Cardiac septum (tissue), 1 donor: ENCODE measurements at regions not wholly inside any gene's neighbourhood (a gene's known extent, or its start where the extent isn't known, plus 50 kb on each side); places are given as distances from the start of the nearest gene placed in this dataset. TPM values are rescaled to one million over a fixed set of nuclear protein-coding genes. Genes with fewer than 3 reads are reported as not detected.

Experiments
- DNase-seq: peaks from one replicate; pipeline ENCODE4 v3.0.0-alpha.2; 2020; ENCODE audit warnings: low spot score
- intact Hi-C: fragments of 100-400 bp; cut with DNase I; formaldehyde crosslinking; loops from one replicate; pipeline ENCODE4 v1.14.0; 2022
- microRNA-seq: library from miRNA; unstranded; fragments of <30 nt; microRNA quantifications from one replicate; pipeline ENCODE4 v1.2.0, GENCODE V29; 2020
- donor health status: DM: no; HTN: no; CAD: no.

DNA sequence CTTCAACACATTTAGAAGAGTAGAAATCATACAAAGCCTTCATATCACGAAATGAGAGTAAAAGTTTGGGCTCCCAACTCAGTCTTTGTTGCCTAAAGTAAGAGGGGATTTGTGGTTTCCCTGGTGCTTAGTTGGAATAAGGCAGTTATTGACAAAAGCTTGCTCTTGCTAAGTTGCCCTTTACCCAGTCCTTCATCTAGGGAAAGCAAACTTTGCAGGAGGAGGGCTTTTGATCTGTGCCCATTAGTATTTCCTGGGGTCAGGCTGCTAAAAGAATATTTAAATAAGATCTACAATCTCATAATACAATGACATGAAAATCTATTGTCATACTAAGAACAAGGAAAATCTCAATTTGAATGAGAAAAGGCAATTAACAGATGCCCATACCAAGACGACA is 84.1 kb upstream of the ACO1 start:
- DNase-seq = no peak
- intact Hi-C loops = no loop called here

DNA sequence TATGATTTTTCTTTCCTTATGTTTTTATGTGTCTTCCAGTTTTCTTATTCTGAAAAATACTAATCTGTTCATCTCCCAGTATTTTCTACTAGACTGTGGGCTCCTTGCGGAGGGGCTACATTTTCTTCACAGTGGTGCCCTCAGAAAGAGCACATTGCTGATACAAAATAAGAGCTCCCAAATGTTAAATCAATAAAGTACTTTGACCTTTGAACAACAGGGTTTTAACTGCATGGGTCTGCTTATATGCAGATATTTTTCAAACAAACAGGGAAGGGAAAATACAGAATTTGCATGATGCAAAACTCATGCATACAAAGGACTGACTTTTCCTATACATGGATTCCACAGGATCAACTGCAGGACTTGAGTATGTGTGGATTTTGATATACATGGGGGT is 79.9 kb upstream of the ACO1 start:
- intact Hi-C loops = no loop called here
- no peak for DNase-seq

DNA sequence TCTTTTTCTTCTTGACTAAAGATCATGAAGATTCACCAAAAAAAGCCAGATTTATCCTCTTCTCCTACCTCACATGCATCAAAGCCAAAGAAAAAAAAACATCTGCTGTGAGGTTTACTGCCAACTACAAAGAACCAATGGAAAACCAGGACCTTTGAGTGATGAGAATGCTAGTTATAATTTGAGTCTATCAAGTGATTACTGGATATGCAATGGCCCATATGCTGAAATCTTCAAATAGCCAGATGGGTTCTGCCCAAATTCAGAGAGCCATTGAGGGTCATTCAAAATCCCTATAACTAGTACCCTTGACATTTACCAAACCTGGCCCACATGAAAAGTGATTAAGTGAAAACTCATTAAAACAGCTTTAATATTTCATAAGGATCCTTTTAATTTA is 78.4 kb upstream of the ACO1 start:
- no peak for DNase-seq
- intact Hi-C loops = no loop called here

DNA sequence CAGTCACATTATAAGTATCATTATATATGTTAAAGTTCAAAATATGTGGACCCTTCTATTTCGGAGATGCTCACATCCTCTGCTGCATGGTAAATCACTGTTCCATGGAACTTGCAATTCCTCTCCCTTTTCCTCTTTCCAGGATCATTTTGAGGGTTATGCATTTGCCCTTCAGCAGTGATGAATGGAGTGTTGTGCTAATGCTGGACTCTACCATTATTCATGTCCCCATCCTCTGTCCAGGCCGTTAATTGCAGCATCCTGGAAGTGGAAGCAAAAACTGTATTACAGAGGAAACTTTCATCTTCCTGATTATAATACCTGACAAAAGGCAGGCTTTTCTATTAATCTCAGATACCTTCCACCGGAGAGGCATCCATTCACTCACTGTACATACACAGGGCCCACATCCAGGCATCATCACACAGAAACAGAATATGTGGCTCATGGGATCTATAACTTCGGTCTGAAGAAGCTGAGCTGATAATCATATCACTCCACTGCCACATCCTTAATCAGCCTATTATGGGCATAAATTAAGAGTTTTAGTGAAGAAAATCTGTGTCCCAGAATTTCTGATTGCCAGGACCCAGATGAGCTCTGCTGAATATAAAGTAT is 65.0 kb upstream of the ACO1 start:
- DNase-seq = no peak
- intact Hi-C loops = no loop called here

DNA sequence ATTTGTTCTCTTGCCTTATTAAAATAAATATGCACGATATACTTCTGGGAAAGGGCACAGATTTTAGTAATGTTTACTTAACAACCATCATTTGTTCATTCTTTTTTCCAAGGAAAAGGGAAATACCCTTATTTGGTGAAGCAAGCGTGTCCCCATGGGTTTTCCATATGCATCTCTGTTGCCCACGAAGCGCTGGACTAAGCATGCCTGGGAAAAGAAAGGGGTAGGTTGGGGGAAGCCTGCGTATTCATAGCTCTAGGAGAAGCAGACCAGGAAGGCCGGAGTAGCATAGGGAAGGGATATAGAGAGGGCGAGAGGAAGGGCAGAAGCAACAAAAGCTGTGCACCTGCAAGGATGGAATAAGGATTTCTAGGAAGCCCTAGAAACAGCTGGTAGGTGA is 61.8 kb upstream of the ACO1 start:
- no peak for DNase-seq
- intact Hi-C loops = no loop called here

DNA sequence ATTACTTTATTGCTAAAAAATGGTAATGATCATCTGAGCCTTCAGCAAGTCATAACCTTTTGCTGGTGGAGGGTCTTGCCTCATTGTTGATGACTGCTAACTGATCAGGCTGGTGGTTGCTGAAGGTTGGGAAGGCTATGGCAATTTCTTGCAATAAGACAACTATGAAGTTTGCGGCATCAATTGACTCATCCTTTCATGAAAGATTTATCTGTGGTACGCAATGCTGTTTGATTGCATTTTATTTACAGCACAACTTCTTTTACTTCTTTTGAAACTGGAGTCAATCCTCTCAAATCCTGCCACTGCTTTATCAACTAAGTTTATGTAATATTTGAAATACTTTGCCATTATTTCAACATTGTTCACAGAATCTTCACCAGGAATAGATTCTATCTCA is 58.3 kb upstream of the ACO1 start:
- no peak for DNase-seq
- intact Hi-C loops = no loop called here

DNA sequence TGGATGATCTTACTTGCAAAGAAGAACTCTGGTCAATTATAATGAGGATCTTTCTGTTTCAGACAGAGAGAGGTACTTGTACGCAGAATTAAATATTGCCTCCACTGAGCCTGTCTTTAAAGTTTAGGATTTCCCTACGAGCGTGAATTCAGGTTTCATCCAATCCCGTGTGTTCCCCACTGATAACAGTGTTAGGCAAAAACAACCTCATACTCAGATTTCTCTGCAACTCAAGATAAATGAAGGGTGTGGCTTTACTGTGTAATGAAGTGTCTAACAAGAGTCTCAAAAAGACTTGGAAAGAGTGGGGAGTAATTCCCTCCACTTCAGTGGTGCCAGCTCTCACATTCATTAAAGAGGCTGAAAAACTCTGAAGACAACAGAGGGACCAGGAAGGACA is 53.2 kb upstream of the ACO1 start:
- DNase-seq = no peak
- intact Hi-C loops = no loop called here

DNA sequence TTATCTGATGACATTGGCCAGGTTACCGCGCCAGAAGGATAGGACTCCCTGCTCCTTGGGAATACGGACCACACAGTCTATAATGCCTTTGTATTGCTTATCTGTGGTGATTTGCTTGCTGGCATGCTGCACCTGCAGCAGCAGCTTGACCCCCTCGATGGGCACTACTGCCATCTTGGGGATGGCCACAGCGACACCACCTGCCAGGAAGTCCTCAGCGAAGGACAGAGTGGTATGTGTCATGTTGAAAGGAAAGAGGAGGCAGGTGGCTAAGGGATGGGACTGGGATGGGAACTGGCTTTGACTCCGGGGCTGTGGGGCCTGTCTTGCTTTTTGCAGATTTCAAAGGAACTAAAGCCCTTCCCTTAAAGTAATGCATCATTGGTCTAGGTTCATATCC is 50.3 kb upstream of the ACO1 start:
- no peak for DNase-seq
- intact Hi-C loops = no loop called here

Small RNA genes in the stretch of these regions (microRNA-seq; reads per million reads assigned to microRNA genes)
- gene MIR873 = not detected
- not detected for gene MIR876
